GM19023 (cell line): ENCODE measurements at regions not wholly inside any gene's neighbourhood (a gene's known extent, or its start where the extent isn't known, plus 50 kb on each side); places are given as distances from the start of the nearest gene placed in this dataset.

ENCODE experiments used
- ATAC-seq: cut with Tn5 transposase; IDR thresholded peaks from one replicate; pipeline ENCODE4 v1.9.1; 2021; ENCODE audit warnings: mild to moderate bottlenecking, moderate library complexity; ENCODE audit not compliant: unreplicated experiment

DNA sequence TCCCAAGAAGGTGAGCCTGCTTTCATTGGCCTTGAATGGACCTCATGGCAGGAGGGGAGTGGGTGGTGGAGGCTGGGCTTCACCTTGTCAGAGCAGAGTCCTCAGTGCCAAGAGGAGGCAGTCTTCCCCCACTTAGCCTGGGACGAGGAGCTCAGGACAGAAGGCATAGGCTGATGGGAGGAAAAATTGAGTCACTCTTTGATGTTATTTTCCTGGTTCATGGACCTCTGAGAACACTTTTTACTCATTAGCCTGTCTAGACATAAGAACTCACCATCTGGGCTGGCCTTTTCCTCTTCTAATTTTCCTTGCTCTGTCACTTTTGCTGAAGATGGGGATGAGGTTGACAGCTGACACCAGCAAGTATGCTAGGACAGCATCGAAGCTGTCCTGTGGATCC lies 225.7 kb upstream of the TNP1 start:
- no peak for ATAC-seq

DNA sequence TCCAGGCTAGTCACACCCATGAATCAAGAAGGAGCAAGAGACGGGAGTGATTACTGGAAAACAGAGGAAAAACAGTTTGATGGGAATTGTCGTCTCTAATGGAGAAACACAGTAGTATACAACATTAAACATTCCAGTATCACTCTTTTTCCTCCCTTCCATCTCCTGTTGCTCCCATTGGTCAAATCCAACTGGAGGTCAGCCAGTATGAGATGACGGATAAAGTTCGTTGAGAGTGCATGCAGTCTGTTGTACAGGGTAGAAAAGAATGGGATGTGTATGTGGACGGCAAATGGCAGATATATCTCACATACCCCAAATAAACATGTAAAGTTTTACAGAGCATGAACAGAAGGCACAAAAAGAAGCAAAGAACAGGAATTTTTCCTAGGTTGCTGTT lies 221.9 kb upstream of the TNP1 start:
- ATAC-seq: no peak

GRCh38 chr2:217079165-217079564 lies 219.3 kb upstream of the TNP1 start:
- no peak for ATAC-seq

GRCh38 chr2:217077831-217078407 lies 218.1 kb upstream of the TNP1 start:
- ATAC-seq: no peak

DNA sequence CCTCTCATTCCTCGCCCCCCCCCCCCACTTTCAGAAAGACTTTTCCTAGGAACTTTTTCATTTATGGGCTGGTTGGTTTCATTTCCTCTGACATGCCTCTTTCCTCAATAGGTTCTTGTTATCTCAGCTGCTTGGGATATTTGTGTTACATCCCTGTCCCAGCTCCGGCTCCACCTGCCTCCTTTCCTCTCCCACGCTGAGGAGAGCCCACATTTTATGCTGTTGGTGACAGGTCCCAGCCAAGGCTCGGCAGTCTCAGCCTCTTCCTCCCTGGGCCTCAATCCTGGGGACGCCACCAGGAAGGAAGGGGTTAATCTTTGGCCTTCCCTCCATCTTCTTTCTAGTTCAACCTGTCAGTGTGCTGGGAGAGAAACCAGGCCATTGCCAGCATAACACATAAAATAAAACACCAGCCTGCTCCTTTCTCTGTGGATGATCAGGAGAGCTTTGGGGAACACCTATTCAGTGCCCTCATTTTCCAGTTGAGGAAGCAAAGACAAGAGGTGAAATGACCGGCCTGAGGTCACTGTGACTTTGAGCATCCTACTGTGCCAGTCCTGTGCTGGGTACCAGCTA lies 216.9 kb upstream of the TNP1 start:
- no peak for ATAC-seq

DNA sequence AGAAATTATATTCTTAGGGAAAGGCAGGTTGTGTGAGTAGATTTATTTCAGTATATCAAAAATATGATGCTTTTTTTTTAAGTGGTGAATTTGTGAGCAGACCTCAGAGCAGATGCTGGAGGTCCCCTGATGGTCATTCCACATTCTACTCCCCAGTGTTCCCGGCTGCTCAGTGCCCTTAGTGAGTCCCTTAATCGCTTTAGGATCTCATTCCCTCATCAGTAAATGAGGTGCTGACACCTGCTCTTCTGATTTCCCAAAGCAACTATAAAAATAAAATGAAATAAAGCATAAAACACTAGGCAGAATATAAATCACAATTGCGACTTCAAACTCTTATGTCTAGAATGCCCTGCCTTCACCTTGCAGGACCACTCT lies 216.2 kb upstream of the TNP1 start:
- ATAC-seq: no peak

- no peak for ATAC-seq
Observed at GRCh38 chr2:217075268-217076057, 215.6 kb upstream of the TNP1 start.

DNA sequence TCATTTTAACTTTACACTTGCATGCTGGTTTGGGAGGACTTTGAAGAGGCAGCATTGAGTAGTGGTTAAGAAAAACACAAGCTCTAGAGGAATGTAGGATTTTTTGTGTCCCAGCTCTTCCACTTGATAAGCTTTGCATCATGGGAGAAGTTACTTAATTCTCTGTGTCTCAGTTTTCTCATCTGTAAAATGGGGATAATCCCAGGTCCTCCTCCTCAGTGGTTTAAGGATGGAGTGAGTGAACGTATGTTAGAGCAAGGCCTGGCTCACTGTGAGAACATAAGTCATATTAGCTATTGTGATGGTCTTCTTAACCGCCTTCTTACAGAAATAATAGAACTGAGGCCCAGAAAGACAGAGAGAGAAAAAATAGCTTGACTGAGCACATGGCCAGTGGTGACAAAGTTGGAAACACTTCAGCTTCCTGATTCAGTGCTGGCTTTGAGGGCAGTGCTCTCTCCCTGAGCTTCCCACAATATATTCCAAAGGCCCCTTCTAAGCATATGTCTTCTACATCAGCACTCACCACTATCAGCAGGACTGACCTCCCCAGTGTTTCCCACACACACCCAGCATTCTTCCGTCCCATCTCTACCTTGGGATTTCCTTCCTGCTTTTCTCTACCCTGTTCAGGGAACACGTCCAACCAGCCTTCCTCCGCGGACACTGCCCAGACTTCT lies 214.9 kb upstream of the TNP1 start:
- ATAC-seq: no peak

DNA sequence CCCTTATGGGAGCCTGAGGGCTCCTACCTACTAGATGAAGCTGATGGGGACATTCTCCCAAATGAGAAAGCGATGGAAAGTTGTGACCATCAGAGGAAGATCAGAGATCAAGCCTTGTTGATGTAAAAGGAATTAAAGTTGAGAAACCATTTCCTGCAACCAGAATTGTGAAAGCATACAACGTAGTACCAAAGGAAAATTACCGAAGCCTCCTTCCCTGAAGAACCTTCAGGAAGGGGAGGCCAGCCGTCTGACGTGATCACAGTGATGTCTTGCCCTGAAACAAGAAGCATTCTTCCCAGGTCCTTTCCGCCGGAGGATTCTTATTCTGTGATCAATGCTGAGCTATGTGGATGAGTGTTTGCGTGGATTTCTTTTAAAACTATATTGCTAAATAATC lies 211.6 kb upstream of the TNP1 start:
- ATAC-seq: no peak

GRCh38 chr2:217070611-217071010 lies 210.7 kb upstream of the TNP1 start:
- ATAC-seq: no peak

GRCh38 chr2:217070043-217070430 lies 210.2 kb upstream of the TNP1 start:
- no peak for ATAC-seq

- no peak for ATAC-seq
Observed at GRCh38 chr2:217069263-217070042, 209.6 kb upstream of the TNP1 start.

- ATAC-seq: no peak
Observed at GRCh38 chr2:217068677-217069250, 208.9 kb upstream of the TNP1 start.

DNA sequence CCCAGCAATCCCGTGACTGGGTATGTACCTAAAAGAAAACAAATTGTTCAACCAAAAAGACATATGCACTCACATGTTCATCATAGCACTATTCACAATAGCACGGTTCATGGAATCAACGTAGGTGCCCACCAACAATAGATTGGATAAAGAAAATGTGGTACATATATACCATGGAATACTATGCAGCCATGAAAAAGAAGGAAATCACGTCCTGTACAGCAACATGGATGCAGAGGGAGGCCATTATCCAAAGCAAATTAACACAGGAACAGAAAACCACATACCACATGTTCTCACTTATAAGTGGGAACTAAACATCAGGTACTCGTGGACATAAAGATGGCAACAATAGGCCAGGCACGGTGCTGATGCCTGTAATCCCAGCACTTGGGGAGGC lies 207.9 kb upstream of the TNP1 start:
- no peak for ATAC-seq

DNA sequence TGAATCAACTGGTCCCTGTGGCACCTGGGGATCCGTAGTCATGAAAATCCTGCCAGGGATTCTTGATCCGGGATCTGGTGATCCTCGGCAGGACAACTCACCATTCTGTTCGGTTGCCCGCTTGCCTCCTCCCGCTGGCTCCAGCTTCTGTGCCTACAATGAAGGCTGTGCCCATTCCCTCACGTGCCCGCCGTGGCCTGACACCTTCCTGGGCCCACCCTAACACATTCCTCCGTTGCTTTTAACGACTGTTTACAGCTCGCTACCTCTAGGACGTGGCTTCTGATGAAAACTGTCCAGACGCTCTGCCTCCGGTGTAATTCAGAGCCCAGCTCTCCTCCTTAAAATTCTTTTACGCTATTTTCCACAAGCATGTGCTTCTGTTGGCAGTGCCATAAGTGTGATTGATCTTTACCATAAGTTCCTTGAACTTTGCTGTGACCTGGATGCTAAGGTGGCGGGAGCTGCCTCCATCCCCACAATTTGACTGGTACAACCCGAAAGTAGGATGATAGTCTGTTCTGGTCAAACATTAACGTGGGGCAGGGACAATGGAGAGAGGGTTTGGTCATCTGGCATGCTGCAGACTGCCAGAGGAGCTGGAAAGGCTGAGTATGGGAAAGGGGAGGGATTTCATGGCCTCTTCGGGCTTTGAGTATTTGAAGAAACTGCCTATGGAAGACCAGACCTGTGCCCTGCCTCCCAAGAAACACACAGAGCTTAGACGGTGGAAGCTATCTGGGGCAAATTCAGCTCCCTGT lies 206.8 kb upstream of the TNP1 start:
- ATAC-seq: no peak

- no peak for ATAC-seq
Observed at GRCh38 chr2:217065695-217066405, 206.0 kb upstream of the TNP1 start.

GRCh38 chr2:217065012-217065290 lies 205.1 kb upstream of the TNP1 start:
- no peak for ATAC-seq

- ATAC-seq: no peak
Observed at GRCh38 chr2:217064234-217065011, 204.6 kb upstream of the TNP1 start.

GRCh38 chr2:217063238-217063755 lies 203.4 kb upstream of the TNP1 start:
- no peak for ATAC-seq
